AG04449 (cell line): ENCODE measurements at regions not wholly inside any gene's neighbourhood (a gene's known extent, or its start where the extent isn't known, plus 50 kb on each side); places are given as distances from the start of the nearest gene placed in this dataset.
A peak's percentile ranks its signal among the peaks of the same experiment; 100 is the strongest.

ENCODE experiments used
- CTCF ChIA-PET: fragments of 350-600 bp; formaldehyde crosslinking; extraction: SDS; loops from one replicate; lab custom pipeline; 2021; ENCODE audit warnings: antibody characterized with exemption; lab: Yijun Ruan, JAX
- POLR2A ChIA-PET: fragments of 400-600, 350-600 bp; formaldehyde crosslinking; extraction: SDS; loops from one replicate; lab custom pipeline; 2020; ENCODE audit warnings: antibody characterized with exemption, inconsistent platforms; lab: Yijun Ruan, JAX
- DNase-seq: peaks from one replicate; pipeline ENCODE4 v3.0.0-alpha.2; 2010; ENCODE audit warnings: low read depth, low spot score
- H3K4me3 ChIP-seq: 2 replicates; pipeline ENCODE4 v1.5.1; 2011; ENCODE audit warnings: low read depth, mild to moderate bottlenecking, control low read depth, low read length
- TF ChIP-seq, protein P1 (sequence below): IDR thresholded peaks from one replicate; pipeline ENCODE4 v1.5.1; 2011; ENCODE audit warnings: mild to moderate bottlenecking, moderate library complexity, low read length, control low read depth, inconsistent platforms; ENCODE audit not compliant: insufficient read depth; ENCODE audit errors: missing control alignments

- DNase-seq = no peak
- CTCF ChIA-PET = no interaction called here
- TF ChIP-seq, protein P1, sequence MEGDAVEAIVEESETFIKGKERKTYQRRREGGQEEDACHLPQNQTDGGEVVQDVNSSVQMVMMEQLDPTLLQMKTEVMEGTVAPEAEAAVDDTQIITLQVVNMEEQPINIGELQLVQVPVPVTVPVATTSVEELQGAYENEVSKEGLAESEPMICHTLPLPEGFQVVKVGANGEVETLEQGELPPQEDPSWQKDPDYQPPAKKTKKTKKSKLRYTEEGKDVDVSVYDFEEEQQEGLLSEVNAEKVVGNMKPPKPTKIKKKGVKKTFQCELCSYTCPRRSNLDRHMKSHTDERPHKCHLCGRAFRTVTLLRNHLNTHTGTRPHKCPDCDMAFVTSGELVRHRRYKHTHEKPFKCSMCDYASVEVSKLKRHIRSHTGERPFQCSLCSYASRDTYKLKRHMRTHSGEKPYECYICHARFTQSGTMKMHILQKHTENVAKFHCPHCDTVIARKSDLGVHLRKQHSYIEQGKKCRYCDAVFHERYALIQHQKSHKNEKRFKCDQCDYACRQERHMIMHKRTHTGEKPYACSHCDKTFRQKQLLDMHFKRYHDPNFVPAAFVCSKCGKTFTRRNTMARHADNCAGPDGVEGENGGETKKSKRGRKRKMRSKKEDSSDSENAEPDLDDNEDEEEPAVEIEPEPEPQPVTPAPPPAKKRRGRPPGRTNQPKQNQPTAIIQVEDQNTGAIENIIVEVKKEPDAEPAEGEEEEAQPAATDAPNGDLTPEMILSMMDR = no peak
- POLR2A ChIA-PET = no interaction called here
- no peak overlapping the region for H3K4me3 ChIP-seq
These were observed 147.6 kb upstream of the SETBP1 start for GRCh38 chr18:44533071-44533470.

DNA sequence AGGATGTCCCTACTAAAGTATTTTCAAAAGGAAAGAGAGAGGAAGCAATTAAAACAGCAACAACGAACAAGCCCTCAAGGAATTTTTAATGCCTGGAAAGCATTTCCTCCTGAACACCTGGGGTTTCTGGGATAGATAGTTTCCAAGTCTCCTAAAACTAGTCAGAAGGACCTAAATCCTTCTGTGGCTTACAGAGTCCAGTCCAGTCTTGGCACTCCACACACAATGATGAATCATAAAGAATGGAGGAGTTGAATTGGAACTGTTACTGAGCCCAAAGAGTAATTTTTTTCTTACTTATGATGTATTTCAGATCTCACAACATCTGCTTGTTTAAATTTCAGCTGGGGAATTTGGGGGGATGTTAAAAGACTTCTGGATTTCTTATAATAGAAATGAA, 144.6 kb upstream of the SETBP1 start:
- DNase-seq = peak; percentile 52
- TF ChIP-seq, protein P1 = no peak
- no peak overlapping the region for H3K4me3 ChIP-seq
- POLR2A ChIA-PET = interaction anchor here (0.6 kb wide), 1 partner anchor 61 kb away, joined by 3 read pairs; no protein-coding TSS in a partner anchor
- CTCF ChIA-PET = no interaction called here

- no peak for DNase-seq
- CTCF ChIA-PET = no interaction called here
These were observed 144.1 kb upstream of the SETBP1 start for GRCh38 chr18:44536619-44537018.

GRCh38 chr18:44537526-44537925, 143.2 kb upstream of the SETBP1 start:
- H3K4me3 ChIP-seq = no peak overlapping the region
- TF ChIP-seq, protein P1 = no peak
- ChIA-PET CTCF (no interaction called here), POLR2A (no interaction called here)
- DNase-seq = peak; percentile 74

More at GRCh38 chr18:44536619-44537018, 144.1 kb upstream of the SETBP1 start:
- no peak overlapping the region for H3K4me3 ChIP-seq
- POLR2A ChIA-PET = interaction anchor here (0.6 kb wide), 1 partner anchor 60 kb away, joined by 3 read pairs; no protein-coding TSS in a partner anchor
- TF ChIP-seq, protein P1 = no peak

GRCh38 chr18:44539926-44540325, 140.8 kb upstream of the SETBP1 start:
- no peak for DNase-seq
- POLR2A ChIA-PET = no interaction called here
- CTCF ChIA-PET = no interaction called here
- TF ChIP-seq, protein P1 = no peak
- no peak overlapping the region for H3K4me3 ChIP-seq

GRCh38 chr18:44541159-44541558, 139.5 kb upstream of the SETBP1 start:
- TF ChIP-seq, protein P1 = no peak
- CTCF ChIA-PET = interaction anchor here (0.7 kb wide), 1 partner anchor 15 kb away, joined by 3 read pairs; no protein-coding TSS in a partner anchor
- no peak overlapping the region for H3K4me3 ChIP-seq
- no peak for DNase-seq
- POLR2A ChIA-PET = no interaction called here
